H9 (cell line): ENCODE measurements at regions not wholly inside any gene's neighbourhood (a gene's known extent, or its start where the extent isn't known, plus 50 kb on each side); places are given as distances from the start of the nearest gene placed in this dataset.

ENCODE experiments used
- DNase-seq: peaks from one replicate; pipeline ENCODE4 v3.0.0-alpha.2; 2017
- H2AFZ ChIP-seq: one replicate; pipeline ENCODE4 v1.6.1; 2013; ENCODE audit warnings: mild to moderate bottlenecking, low read length, control low read depth, moderate library complexity
- H2AK5ac ChIP-seq: 2 replicates; pipeline ENCODE4 v1.6.1; 2013; ENCODE audit warnings: low read length, control low read depth, mixed read lengths; ENCODE audit not compliant: insufficient read length
- H2BK120ac ChIP-seq: one replicate; pipeline ENCODE4 v1.6.1; 2013; ENCODE audit warnings: low read depth, mild to moderate bottlenecking, low read length, control low read depth, inconsistent platforms; ENCODE audit not compliant: poor library complexity, severe bottlenecking
- H2BK12ac ChIP-seq: 2 replicates; pipeline ENCODE4 v1.6.1; 2013; ENCODE audit warnings: low read length, control low read depth, mixed read lengths, low read depth; ENCODE audit not compliant: insufficient read length
- H2BK15ac ChIP-seq: 2 replicates; pipeline ENCODE4 v1.6.1; 2013; ENCODE audit warnings: low read depth, low read length, control low read depth
- H2BK20ac ChIP-seq: one replicate; pipeline ENCODE4 v1.6.1; 2013; ENCODE audit warnings: low read depth, mild to moderate bottlenecking, low read length, control low read depth, inconsistent platforms; ENCODE audit not compliant: poor library complexity, severe bottlenecking
- H2BK5ac ChIP-seq: 2 replicates; pipeline ENCODE4 v1.6.1; 2013; ENCODE audit warnings: low read length, control low read depth, mixed read lengths; ENCODE audit not compliant: insufficient read length
- H3K14ac ChIP-seq: 2 replicates; pipeline ENCODE4 v1.6.1; 2013; ENCODE audit warnings: low read length, control low read depth; ENCODE audit not compliant: insufficient read depth
- H3K18ac ChIP-seq: 2 replicates; pipeline ENCODE4 v1.6.1; 2013; ENCODE audit warnings: low read depth, mild to moderate bottlenecking, mixed read lengths, low read length, control low read depth; ENCODE audit not compliant: insufficient read length
- H3K23ac ChIP-seq: 2 replicates; pipeline ENCODE4 v1.6.1; 2013; ENCODE audit warnings: low read length, control low read depth, mixed read lengths, low read depth; ENCODE audit not compliant: insufficient read length
- H3K23me2 ChIP-seq: 2 replicates; pipeline ENCODE4 v1.6.1; 2013; ENCODE audit warnings: low read depth, mild to moderate bottlenecking, mixed read lengths, low read length, control low read depth; ENCODE audit not compliant: insufficient read length, poor library complexity, severe bottlenecking
- H3K27ac ChIP-seq: 2 replicates; pipeline ENCODE4 v1.5.1; 2013; ENCODE audit warnings: low read length, control low read depth, mixed read lengths, low read depth; ENCODE audit not compliant: insufficient read length
- H3K27me3 ChIP-seq: 2 replicates; pipeline ENCODE4 v1.6.1; 2013; ENCODE audit warnings: low read length, control low read depth, inconsistent platforms; ENCODE audit not compliant: insufficient read depth
- H3K4ac ChIP-seq: 2 replicates; pipeline ENCODE4 v1.6.1; 2013; ENCODE audit warnings: low read depth, mild to moderate bottlenecking, control low read depth, inconsistent platforms, low read length, moderate library complexity
- H3K4me1 ChIP-seq: 2 replicates; pipeline ENCODE4 v1.6.1; 2013; ENCODE audit warnings: low read length, control low read depth, inconsistent platforms; ENCODE audit not compliant: insufficient read depth
- H3K4me2 ChIP-seq: 2 replicates; pipeline ENCODE4 v1.6.1; 2013; ENCODE audit warnings: low read length, control low read depth, mixed read lengths; ENCODE audit not compliant: insufficient read length, insufficient read depth
- H3K56ac ChIP-seq: 2 replicates; pipeline ENCODE4 v1.6.1; 2013; ENCODE audit warnings: low read depth, mild to moderate bottlenecking, mixed read lengths, low read length, control low read depth; ENCODE audit not compliant: insufficient read length
- H3K79me1 ChIP-seq: 2 replicates; pipeline ENCODE4 v1.6.1; 2013; ENCODE audit warnings: low read depth, mild to moderate bottlenecking, moderate library complexity, low read length, control low read depth, inconsistent platforms; ENCODE audit not compliant: insufficient read depth, poor library complexity, severe bottlenecking
- H3K79me2 ChIP-seq: 2 replicates; pipeline ENCODE4 v1.6.1; 2013; ENCODE audit warnings: low read length, control low read depth, inconsistent platforms; ENCODE audit not compliant: insufficient read depth
- H3K9ac ChIP-seq: 2 replicates; pipeline ENCODE4 v1.6.1; 2013; ENCODE audit warnings: low read length, control low read depth, mixed read lengths; ENCODE audit not compliant: insufficient read length; ENCODE audit errors: extremely low read depth
- H3K9me3 ChIP-seq: one replicate; pipeline ENCODE4 v1.6.1; 2013; ENCODE audit warnings: low read depth, low read length, inconsistent platforms; ENCODE audit not compliant: control insufficient read depth
- H3T11ph ChIP-seq: one replicate; pipeline ENCODE4 v1.6.1; 2013; ENCODE audit warnings: mild to moderate bottlenecking, low read length, control low read depth, inconsistent platforms
- H4K20me1 ChIP-seq: one replicate; pipeline ENCODE4 v1.6.1; 2013; ENCODE audit not compliant: control insufficient read depth, insufficient read length, insufficient read depth
- H4K5ac ChIP-seq: 2 replicates; pipeline ENCODE4 v1.6.1; 2013; ENCODE audit warnings: low read depth, mild to moderate bottlenecking, mixed read lengths, low read length, control low read depth; ENCODE audit not compliant: insufficient read length
- H4K8ac ChIP-seq: replicated peaks from 2 replicates; pipeline ENCODE4 v1.6.1; 2013; ENCODE audit warnings: low read length, control low read depth, mixed read lengths, low read depth; ENCODE audit not compliant: insufficient read length
- H4K91ac ChIP-seq: 2 replicates; pipeline ENCODE4 v1.6.1; 2013; ENCODE audit warnings: low read depth, mild to moderate bottlenecking, moderate library complexity, mixed read lengths, low read length, control low read depth; ENCODE audit not compliant: insufficient read length
- H3K27ac Mint-ChIP-seq, 3 experiments: 2 replicates in 2 of 3; 3 replicates in 1 of 3; pipeline ENCODE4 v1.8.0; 2020 to 2021; ENCODE audit warnings: mixed read lengths in 3 of 3, mild to moderate bottlenecking in 1 of 3, moderate library complexity in 1 of 3
- H3K27me3 Mint-ChIP-seq: 2 replicates; pipeline ENCODE4 v1.8.0; 2021; ENCODE audit warnings: low read depth, mild to moderate bottlenecking, moderate library complexity, mixed read lengths
- H3K36me3 Mint-ChIP-seq, 3 experiments: 2 replicates in 2 of 3; 3 replicates in 1 of 3; pipeline ENCODE4 v1.8.0; 2020 to 2021; ENCODE audit warnings: low read depth in 3 of 3, mixed read lengths in 3 of 3; ENCODE audit not compliant: insufficient read depth in 1 of 3
- H3K4me1 Mint-ChIP-seq, 2 experiments: 2 replicates each; pipeline ENCODE4 v1.8.0; 2020; ENCODE audit warnings: mixed read lengths in 2 of 2
- H3K4me3 Mint-ChIP-seq, 2 experiments: 2 replicates in 1 of 2; 3 replicates in 1 of 2; pipeline ENCODE4 v1.8.0; 2020 to 2021; ENCODE audit warnings: mild to moderate bottlenecking in 2 of 2, mixed read lengths in 2 of 2, moderate library complexity in 1 of 2
- H3K9me3 Mint-ChIP-seq, 2 experiments: 2 replicates in 1 of 2; 3 replicates in 1 of 2; pipeline ENCODE4 v1.8.0; 2020; ENCODE audit warnings: mild to moderate bottlenecking in 2 of 2, mixed read lengths in 2 of 2, moderate library complexity in 1 of 2
- CTCF ChIP-seq: fragments of 200-600 bp; sonication (generic); conservative IDR thresholded peaks from 3 replicates; pipeline ENCODE4 v1.8.0; 2021; ENCODE audit warnings: antibody characterized with exemption, mild to moderate bottlenecking

DNA sequence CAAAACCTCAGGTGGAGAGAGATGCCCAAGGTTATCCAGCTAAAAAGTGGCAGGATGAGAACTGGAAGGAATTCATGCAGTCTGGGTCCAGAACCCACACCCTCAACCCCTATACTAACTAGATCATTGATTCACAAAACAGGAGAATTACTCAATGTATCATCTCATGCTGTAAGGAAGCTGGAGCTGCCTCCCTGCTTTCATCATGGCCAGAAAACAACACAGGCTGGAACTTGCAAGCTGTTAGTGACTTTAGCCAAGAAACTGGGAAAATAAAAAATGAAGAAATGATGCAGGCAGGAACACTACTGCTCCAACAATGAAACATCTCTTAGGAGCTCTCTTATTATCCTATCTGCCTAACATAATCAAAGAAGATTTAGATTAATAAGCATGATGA lies 619.8 kb upstream of the CELF2 start:
- H3K9me3 Mint-ChIP-seq, result peaks cover 0 to 5% of the 10 kb centered on the region in 2 experiments; a peak in 3 of 5 replicates
- no peak overlapping the region for H2BK15ac ChIP-seq
- no peaks in the 10 kb centered on the region for H3K23me2 ChIP-seq
- no peak overlapping the region for H3K27ac Mint-ChIP-seq
- no peak overlapping the region for H2BK5ac ChIP-seq
- no peak overlapping the region for H2BK20ac ChIP-seq
- no peak overlapping the region for H4K8ac ChIP-seq
- H3K27me3 Mint-ChIP-seq, result no peaks in the 10 kb centered on the region
- H3K14ac ChIP-seq, result no peak overlapping the region
- H3K79me2 ChIP-seq, result no peaks in the 10 kb centered on the region
- H3K27me3 ChIP-seq, result no peaks in the 10 kb centered on the region
- no peak overlapping the region for H3K18ac ChIP-seq
- H2BK120ac ChIP-seq, result no peak overlapping the region
- no peak overlapping the region for H3K4me3 Mint-ChIP-seq
- no peak overlapping the region for H4K91ac ChIP-seq
- no peak overlapping the region for H3K4ac ChIP-seq
- H3K9ac ChIP-seq, result no peak overlapping the region
- no peak overlapping the region for H3K4me2 ChIP-seq
- no peaks in the 10 kb centered on the region for H3K4me1 Mint-ChIP-seq
- TF ChIP-seq CTCF, result no peak
- no peak overlapping the region for H3T11ph ChIP-seq
- H2AFZ ChIP-seq, result no peak overlapping the region
- H4K20me1 ChIP-seq, result no peaks in the 10 kb centered on the region
- H2BK12ac ChIP-seq, result no peak overlapping the region
- H3K36me3 Mint-ChIP-seq, result peaks cover 0 to 4% (median 2%) of the 10 kb centered on the region in 3 experiments; a peak in 1 of 7 replicates
- no peak overlapping the region for H3K27ac ChIP-seq
- no peaks in the 10 kb centered on the region for H3K4me1 ChIP-seq
- H2AK5ac ChIP-seq, result no peak overlapping the region
- no peaks in the 10 kb centered on the region for H3K79me1 ChIP-seq
- no peak for DNase-seq
- H3K9me3 ChIP-seq, result no peaks in the 10 kb centered on the region
- H4K5ac ChIP-seq, result no peak overlapping the region
- no peak overlapping the region for H3K56ac ChIP-seq
- H3K23ac ChIP-seq, result no peak overlapping the region
